Right atrium auricular region (tissue), 2 donors: ENCODE measurements at regions not wholly inside any gene's neighbourhood (a gene's known extent, or its start where the extent isn't known, plus 50 kb on each side); places are given as distances from the start of the nearest gene placed in this dataset.

Experiments
- DNase-seq: peaks from one replicate; pipeline ENCODE4 v3.0.0-alpha.2; 2019; ENCODE audit warnings: low spot score
- H3K27ac ChIP-seq, 2 donors: fragments of 200-600 bp; sonication (generic); 1 replicate in 1 of 2; 2 replicates in 1 of 2; pipeline ENCODE4 v1.5.1; 2016 to 2019
- H3K27me3 ChIP-seq, 2 donors: fragments of 200-600 bp; sonication (generic); one replicate each; pipeline versions ENCODE4 v1.5.1 to v1.6.0; 2017 to 2019
- H3K36me3 ChIP-seq: fragments of 200-600 bp; sonication (generic); one replicate; pipeline ENCODE4 v1.5.1; 2016
- H3K4me1 ChIP-seq, 2 donors: fragments of 200-600 bp; sonication (generic); one replicate each; pipeline versions ENCODE4 v1.5.1 to v1.6.0; 2017 to 2019
- H3K4me3 ChIP-seq, 2 donors: fragments of 200-600 bp; sonication (generic); 1 replicate in 1 of 2; 2 replicates in 1 of 2; pipeline ENCODE4 v1.5.1; 2017 to 2019; ENCODE audit warnings: mild to moderate bottlenecking in 1 of 2, moderate library complexity in 1 of 2
- H3K9me3 ChIP-seq, 2 donors: fragments of 200-600 bp; sonication (generic); one replicate each; pipeline ENCODE4 v1.5.1; 2019
- TF ChIP-seq, protein P1 (sequence below), 2 donors: fragments of 200-600 bp; sonication (generic); IDR thresholded peaks; one replicate each; pipeline ENCODE4 v1.5.1; 2019; ENCODE audit warnings: antibody characterized with exemption in 2 of 2

DNA sequence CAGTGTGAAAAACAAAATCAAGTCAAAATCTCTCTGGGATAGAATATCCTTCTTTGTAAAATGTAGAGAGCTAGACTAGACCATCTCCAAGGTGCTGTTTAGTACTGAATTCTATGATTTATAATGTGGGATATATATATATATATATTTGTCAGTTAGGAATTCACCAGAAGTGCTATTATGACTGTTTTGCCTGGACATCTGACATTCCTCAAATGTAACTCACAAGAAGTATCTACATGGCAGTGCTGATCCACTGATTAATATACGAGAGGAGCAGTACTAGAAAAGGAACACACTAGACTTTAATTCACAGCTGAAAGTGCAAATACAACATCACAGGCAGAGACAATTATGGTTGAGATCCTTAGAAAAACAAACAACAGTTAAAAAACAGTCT lies 208.9 kb downstream of the GBA3 start:
- H3K4me3 ChIP-seq, result no peak overlapping the region
- no peaks in the 10 kb centered on the region for H3K4me1 ChIP-seq
- H3K9me3 ChIP-seq, result no peaks in the 10 kb centered on the region
- TF ChIP-seq, protein P1, sequence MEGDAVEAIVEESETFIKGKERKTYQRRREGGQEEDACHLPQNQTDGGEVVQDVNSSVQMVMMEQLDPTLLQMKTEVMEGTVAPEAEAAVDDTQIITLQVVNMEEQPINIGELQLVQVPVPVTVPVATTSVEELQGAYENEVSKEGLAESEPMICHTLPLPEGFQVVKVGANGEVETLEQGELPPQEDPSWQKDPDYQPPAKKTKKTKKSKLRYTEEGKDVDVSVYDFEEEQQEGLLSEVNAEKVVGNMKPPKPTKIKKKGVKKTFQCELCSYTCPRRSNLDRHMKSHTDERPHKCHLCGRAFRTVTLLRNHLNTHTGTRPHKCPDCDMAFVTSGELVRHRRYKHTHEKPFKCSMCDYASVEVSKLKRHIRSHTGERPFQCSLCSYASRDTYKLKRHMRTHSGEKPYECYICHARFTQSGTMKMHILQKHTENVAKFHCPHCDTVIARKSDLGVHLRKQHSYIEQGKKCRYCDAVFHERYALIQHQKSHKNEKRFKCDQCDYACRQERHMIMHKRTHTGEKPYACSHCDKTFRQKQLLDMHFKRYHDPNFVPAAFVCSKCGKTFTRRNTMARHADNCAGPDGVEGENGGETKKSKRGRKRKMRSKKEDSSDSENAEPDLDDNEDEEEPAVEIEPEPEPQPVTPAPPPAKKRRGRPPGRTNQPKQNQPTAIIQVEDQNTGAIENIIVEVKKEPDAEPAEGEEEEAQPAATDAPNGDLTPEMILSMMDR (IDR thresholded peaks at IDR 0.05), result no peak
- DNase-seq, result no peak
- H3K36me3 ChIP-seq, result no peaks in the 10 kb centered on the region
- H3K27ac ChIP-seq, result no peak overlapping the region
- no peaks in the 10 kb centered on the region for H3K27me3 ChIP-seq

DNA sequence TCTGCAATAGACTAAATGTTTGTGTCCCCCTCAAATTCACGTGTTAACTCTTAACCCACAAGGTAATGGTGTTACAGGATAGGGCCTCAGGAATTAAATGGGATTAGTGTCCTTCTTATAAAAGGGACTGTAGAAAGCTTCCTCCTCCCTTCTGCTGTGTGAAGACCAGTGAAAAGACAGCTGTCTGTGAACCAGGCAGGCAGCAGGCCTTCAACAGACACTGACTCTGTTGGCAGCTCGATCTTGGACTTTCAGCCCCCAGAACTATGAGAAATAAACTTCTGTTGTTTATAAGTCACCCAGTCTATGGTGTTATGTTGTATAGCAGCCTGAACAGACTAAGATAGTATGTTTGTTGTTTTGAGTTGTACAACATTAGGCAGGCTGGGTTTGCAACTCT lies 208.1 kb downstream of the GBA3 start:
- H3K36me3 ChIP-seq, result no peaks in the 10 kb centered on the region
- no peaks in the 10 kb centered on the region for H3K27me3 ChIP-seq
- H3K4me1 ChIP-seq, result no peaks in the 10 kb centered on the region
- H3K4me3 ChIP-seq, result no peak overlapping the region
- no peak for DNase-seq
- no peak overlapping the region for H3K27ac ChIP-seq
- TF ChIP-seq, protein P1 (IDR thresholded peaks at IDR 0.05), result no peak
- no peaks in the 10 kb centered on the region for H3K9me3 ChIP-seq

DNA sequence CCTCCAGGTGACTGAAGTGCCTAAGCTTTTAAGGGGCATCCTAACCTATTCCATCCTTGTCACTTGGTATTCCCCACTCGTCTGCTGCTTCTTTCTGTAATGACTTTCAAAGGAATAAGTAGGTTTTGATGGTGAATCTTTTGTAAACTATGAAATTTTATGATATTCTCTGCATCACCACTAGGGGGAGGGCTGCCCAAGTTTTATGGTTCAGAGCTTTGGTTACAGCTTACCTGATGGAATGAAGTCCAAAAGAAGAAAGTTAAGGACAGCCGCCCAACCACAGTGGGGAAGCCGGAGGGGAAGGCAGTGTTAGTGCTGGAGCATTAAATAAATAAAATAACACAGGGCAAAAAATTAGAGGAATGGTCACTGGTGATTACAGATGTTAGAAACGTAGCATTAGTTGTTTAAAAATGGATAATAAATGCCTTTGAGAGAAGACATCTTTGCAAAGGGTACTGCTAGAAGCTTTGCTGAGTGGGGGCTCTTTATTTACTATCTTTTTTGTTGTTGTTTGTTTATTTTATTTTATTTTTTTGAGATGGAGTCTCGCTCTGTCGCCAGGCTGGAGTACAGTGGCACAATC lies 204.9 kb downstream of the GBA3 start:
- H3K9me3 ChIP-seq, result no peaks in the 10 kb centered on the region
- H3K4me1 ChIP-seq, result no peaks in the 10 kb centered on the region
- H3K36me3 ChIP-seq, result no peaks in the 10 kb centered on the region
- TF ChIP-seq, protein P1 (IDR thresholded peaks at IDR 0.05), result peak; percentile 56 to 77
- H3K27me3 ChIP-seq, result no peaks in the 10 kb centered on the region
- DNase-seq, result no peak
- no peak overlapping the region for H3K4me3 ChIP-seq
- H3K27ac ChIP-seq, result no peak overlapping the region

DNA sequence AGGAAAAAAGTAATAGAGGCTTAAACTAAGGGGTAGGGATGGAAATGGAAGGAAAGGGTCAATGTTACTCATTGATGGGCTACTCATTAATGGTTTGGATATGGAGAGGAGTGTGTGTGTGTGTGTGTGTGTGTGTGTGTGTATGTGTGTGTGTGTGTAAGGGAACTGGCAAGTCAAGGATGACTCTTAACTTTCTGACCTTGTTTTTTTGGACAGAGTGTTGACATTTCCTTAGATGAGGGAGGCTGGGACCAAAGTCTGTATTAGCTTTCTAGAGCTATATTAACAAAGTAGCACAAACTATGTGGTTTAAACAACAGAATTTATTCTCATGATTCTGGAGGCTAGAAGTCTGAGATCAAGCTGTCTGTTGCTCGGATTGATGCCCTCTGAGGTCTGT lies 202.7 kb downstream of the GBA3 start:
- H3K4me3 ChIP-seq, result no peak overlapping the region

DNA sequence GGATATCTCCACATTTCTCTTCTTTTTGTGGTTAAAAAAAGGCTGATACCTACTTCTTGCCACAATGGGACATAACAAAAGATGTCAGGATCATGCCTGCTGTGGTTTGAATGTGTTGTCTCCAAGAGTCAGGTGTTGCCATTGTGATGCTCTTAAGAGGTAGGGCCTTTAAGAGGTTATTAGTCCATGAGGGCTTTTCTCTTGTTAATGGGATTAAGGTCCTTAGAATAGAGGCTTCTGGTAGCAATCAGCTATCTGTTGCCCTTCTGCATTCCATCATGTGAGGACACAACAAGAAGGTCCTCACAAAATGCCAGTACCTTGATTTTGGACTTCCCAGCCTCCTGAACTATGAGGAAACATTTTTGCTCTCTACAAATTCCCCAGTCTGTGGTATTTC lies 191.4 kb downstream of the GBA3 start:
- Histone ChIP-seq H3K4me3 (no peak overlapping the region), H3K9me3 (no peaks in the 10 kb centered on the region), H3K27ac (no peak overlapping the region), H3K27me3 (no peaks in the 10 kb centered on the region), H3K36me3 (no peaks in the 10 kb centered on the region), H3K4me1 (no peaks in the 10 kb centered on the region)
- no peak for DNase-seq
- TF ChIP-seq, protein P1 (IDR thresholded peaks at IDR 0.05), result no peak

More for the DNA sequence above, 202.7 kb downstream of the GBA3 start:
- DNase-seq, result no peak
- TF ChIP-seq, protein P1 (IDR thresholded peaks at IDR 0.05), result no peak
- H3K4me1 ChIP-seq, result no peaks in the 10 kb centered on the region
- H3K27ac ChIP-seq, result no peak overlapping the region
- H3K27me3 ChIP-seq, result no peaks in the 10 kb centered on the region
- H3K9me3 ChIP-seq, result no peaks in the 10 kb centered on the region
- no peaks in the 10 kb centered on the region for H3K36me3 ChIP-seq

DNA sequence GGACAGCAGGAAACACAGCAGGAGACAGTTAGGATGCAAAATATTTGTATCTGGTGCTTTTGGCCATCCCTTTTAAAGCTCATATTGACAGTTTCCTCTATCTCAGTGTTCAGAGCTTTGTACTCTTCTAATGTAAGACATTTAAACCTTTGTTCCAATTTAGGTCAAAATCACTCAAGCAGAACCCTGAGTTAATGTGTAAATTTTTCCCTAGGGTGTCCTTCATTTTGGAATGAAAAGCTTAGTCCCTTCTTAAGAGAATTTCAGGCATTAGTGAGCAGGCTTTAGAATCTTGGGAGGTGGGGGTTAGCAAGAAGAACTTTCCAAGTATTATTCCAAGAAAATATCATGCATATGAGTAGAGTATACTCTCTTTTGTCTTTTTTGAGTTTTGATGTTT lies 188.7 kb downstream of the GBA3 start:
- TF ChIP-seq, protein P1 (IDR thresholded peaks at IDR 0.05), result no peak

More for the DNA sequence above, 188.7 kb downstream of the GBA3 start:
- no peak for DNase-seq
- Histone ChIP-seq H3K4me3 (no peak overlapping the region), H3K9me3 (no peaks in the 10 kb centered on the region), H3K4me1 (no peaks in the 10 kb centered on the region), H3K36me3 (no peaks in the 10 kb centered on the region), H3K27ac (no peak overlapping the region), H3K27me3 (no peaks in the 10 kb centered on the region)
